Activated naive CD4-positive, alpha-beta T cell treated with anti-CD3 and anti-CD28 coated beads, Interleukin-2, amount 50 U/mL, for 24 hours (primary cell): ENCODE measurements at regions not wholly inside any gene's neighbourhood (a gene's known extent, or its start where the extent isn't known, plus 50 kb on each side); places are given as distances from the start of the nearest gene placed in this dataset.
A peak's percentile ranks its signal among the peaks of the same experiment; 100 is the strongest.

Source experiments
- H3K27ac Mint-ChIP-seq: one replicate; pipeline ENCODE4 v1.8.0; 2021; ENCODE audit warnings: mild to moderate bottlenecking, mixed read lengths
- H3K27me3 Mint-ChIP-seq: one replicate; pipeline ENCODE4 v1.8.0; 2021; ENCODE audit warnings: mixed read lengths
- H3K36me3 Mint-ChIP-seq: one replicate; pipeline ENCODE4 v1.8.0; 2021; ENCODE audit warnings: mixed read lengths
- H3K4me1 Mint-ChIP-seq: one replicate; pipeline ENCODE4 v1.8.0; 2021; ENCODE audit warnings: mixed read lengths
- H3K4me3 Mint-ChIP-seq: one replicate; pipeline ENCODE4 v1.8.0; 2021; ENCODE audit warnings: mild to moderate bottlenecking, mixed read lengths
- H3K9me3 Mint-ChIP-seq: one replicate; pipeline ENCODE4 v1.8.0; 2021; ENCODE audit warnings: mixed read lengths

DNA sequence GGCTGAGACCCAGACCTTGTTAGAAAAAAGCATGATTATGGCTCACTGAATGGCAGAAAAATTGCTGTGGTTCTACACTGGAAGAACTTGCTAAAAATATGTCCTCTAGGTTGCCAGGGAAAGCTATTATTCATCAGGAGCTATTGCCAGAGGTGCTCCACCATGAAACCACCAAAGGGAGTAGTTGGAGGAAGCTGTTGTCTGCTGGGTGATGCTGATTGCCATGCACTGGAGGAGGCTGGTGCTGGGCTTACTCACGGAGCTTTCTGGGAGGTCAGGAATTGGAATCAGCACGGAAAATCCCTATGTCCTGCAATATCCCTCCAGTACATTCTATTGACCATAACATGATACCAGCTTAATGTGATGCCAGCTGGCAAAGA is 199.6 kb upstream of the ZBED5 start:
- H3K4me3 Mint-ChIP-seq = no peak overlapping the region
- H3K9me3 Mint-ChIP-seq = peaks cover 23% of the 10 kb centered on the region
- H3K27me3 Mint-ChIP-seq = no peaks in the 10 kb centered on the region
- no peak overlapping the region for H3K27ac Mint-ChIP-seq
- H3K4me1 Mint-ChIP-seq = no peaks in the 10 kb centered on the region
- H3K36me3 Mint-ChIP-seq = peaks cover 17% of the 10 kb centered on the region

GRCh38 chr11:11056749-11057471 is 199.1 kb upstream of the ZBED5 start:
- Mint-ChIP-seq H3K27ac (no peak overlapping the region), H3K36me3 (peaks cover 16% of the 10 kb centered on the region), H3K9me3 (peaks cover 28% of the 10 kb centered on the region), H3K27me3 (no peaks in the 10 kb centered on the region), H3K4me3 (no peak overlapping the region), H3K4me1 (no peaks in the 10 kb centered on the region)

GRCh38 chr11:11056316-11056715 is 198.5 kb upstream of the ZBED5 start:
- Mint-ChIP-seq H3K4me3 (no peak overlapping the region), H3K27ac (no peak overlapping the region), H3K36me3 (peaks cover 14% of the 10 kb centered on the region), H3K9me3 (peaks cover 29% of the 10 kb centered on the region), H3K4me1 (no peaks in the 10 kb centered on the region), H3K27me3 (no peaks in the 10 kb centered on the region)

DNA sequence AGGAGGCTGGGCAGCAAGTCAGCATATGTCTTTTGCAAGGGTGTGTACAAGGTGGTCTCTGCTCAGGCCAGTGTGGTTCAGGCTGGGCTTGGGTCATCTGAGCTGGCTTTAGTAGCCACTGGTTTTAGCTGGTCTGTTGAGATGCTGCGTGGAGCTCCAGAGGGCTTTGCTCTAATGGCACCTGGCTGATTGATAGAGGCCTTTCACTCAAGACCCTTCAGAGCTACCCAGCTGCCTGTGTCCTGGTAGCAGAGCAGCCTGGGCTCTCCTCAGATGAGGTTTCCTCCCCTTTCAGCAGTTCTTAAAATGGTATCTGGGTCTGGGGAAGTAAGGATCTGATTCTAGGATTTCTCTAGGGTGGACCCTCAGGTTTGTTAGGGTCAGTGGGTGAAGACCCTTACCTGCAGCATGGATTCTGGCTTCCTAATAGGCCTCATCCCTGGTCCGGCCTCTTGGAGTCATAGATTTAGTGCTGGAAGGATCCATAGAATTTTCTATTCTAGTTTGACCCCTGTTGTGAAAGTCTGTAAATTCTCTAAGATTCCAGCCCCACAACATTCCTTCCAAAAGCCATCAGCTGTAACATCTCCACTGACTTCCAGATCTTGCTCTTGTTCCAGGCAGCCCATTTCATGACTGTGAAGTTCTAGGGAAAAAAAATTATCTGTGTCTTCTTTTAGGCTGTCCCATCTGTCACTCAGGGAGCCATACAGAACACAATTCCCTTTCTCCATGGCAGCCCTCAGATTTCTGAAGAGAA is 190.2 kb upstream of the ZBED5 start:
- Mint-ChIP-seq H3K9me3 (peaks cover 6% of the 10 kb centered on the region), H3K27ac (no peak overlapping the region), H3K36me3 (no peaks in the 10 kb centered on the region), H3K27me3 (no peaks in the 10 kb centered on the region), H3K4me1 (no peaks in the 10 kb centered on the region), H3K4me3 (no peak overlapping the region)

GRCh38 chr11:11046781-11047180 is 188.9 kb upstream of the ZBED5 start:
- no peak overlapping the region for H3K4me3 Mint-ChIP-seq
- no peaks in the 10 kb centered on the region for H3K27me3 Mint-ChIP-seq
- no peak overlapping the region for H3K27ac Mint-ChIP-seq
- no peaks in the 10 kb centered on the region for H3K4me1 Mint-ChIP-seq
- H3K36me3 Mint-ChIP-seq = no peaks in the 10 kb centered on the region
- H3K9me3 Mint-ChIP-seq = no peaks in the 10 kb centered on the region

GRCh38 chr11:11045156-11045930 is 187.5 kb upstream of the ZBED5 start:
- no peaks in the 10 kb centered on the region for H3K9me3 Mint-ChIP-seq
- no peaks in the 10 kb centered on the region for H3K27me3 Mint-ChIP-seq
- no peaks in the 10 kb centered on the region for H3K36me3 Mint-ChIP-seq
- H3K4me3 Mint-ChIP-seq = no peak overlapping the region
- no peak overlapping the region for H3K27ac Mint-ChIP-seq
- no peaks in the 10 kb centered on the region for H3K4me1 Mint-ChIP-seq

GRCh38 chr11:11044137-11044855 is 186.4 kb upstream of the ZBED5 start:
- H3K4me3 Mint-ChIP-seq = no peak overlapping the region
- no peaks in the 10 kb centered on the region for H3K9me3 Mint-ChIP-seq
- H3K27ac Mint-ChIP-seq = no peak overlapping the region
- H3K4me1 Mint-ChIP-seq = no peaks in the 10 kb centered on the region
- no peaks in the 10 kb centered on the region for H3K27me3 Mint-ChIP-seq
- H3K36me3 Mint-ChIP-seq = no peaks in the 10 kb centered on the region

DNA sequence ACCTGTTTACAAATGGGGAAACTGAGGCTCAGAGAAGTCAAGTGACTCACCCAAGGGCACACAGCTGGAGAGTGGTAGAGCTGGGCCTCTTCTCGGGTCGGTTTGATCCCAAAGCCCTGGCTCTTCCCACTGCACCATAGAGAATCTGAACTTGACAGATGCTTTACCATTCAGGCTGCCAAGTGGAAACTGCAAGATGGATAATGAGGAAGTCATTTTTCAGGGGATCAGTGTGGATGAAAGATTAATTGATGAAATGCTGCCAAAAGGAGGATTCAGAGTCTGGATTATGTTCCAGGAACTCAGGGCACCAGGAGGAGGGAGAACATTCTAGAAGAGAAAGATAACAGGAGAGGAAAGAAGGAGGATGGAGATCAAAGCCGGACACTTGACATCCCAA is 185.9 kb upstream of the ZBED5 start:
- Mint-ChIP-seq H3K27ac (no peak overlapping the region), H3K4me1 (peaks cover under 1% of the 10 kb centered on the region), H3K27me3 (no peaks in the 10 kb centered on the region), H3K36me3 (no peaks in the 10 kb centered on the region), H3K9me3 (no peaks in the 10 kb centered on the region), H3K4me3 (no peak overlapping the region)

- Mint-ChIP-seq H3K36me3 (no peaks in the 10 kb centered on the region), H3K4me3 (no peak overlapping the region), H3K27me3 (no peaks in the 10 kb centered on the region), H3K27ac (no peak overlapping the region), H3K4me1 (peaks cover 19% of the 10 kb centered on the region), H3K9me3 (no peaks in the 10 kb centered on the region)
These were observed 181.5 kb upstream of the ZBED5 start for GRCh38 chr11:11039208-11039965.

DNA sequence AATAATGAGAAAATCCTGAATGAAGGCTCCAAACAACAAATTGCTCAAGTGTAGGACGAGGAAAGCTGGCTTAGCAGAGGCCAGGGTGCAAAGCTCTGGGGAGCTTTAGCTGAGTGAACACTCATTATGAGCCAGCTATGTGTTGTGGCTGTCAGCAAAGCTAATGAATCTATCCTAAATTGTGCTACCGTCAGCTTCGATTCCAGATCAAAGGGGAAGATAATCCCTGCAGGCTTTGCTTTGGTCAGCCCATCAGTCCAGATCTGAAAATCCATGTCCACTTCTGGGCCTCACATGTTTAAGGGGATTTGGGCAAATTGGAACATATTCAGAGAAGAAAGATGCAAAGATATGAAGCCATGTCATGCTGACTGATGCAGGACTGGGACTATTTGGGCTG is 180.9 kb upstream of the ZBED5 start:
- Mint-ChIP-seq H3K27ac (no peak overlapping the region), H3K4me3 (no peak overlapping the region)

DNA sequence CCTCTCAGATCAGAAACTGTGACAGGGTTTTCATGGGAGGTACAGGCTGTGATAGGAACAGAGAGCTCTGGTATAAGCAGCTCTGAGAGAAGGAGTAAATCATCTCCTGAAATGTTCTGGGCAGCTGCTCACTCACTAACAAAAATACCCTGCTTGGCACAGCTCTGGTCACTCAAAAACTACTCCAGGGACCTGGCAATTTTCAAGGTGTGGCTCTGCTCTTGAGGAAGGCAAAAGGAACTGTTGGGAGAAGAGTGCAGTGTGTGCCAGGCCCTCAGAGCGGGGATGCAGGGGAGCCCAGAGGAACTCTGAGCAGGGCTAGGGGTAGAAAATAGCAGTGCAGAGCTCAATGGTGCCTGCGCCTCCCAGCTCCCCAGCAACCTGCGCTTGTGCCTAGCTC is 180.5 kb upstream of the ZBED5 start:
- Mint-ChIP-seq H3K9me3 (no peaks in the 10 kb centered on the region), H3K27me3 (no peaks in the 10 kb centered on the region), H3K36me3 (no peaks in the 10 kb centered on the region), H3K4me3 (no peak overlapping the region), H3K27ac (no peak overlapping the region), H3K4me1 (peaks cover 19% of the 10 kb centered on the region)

More for the DNA sequence above, 180.9 kb upstream of the ZBED5 start:
- H3K4me1 Mint-ChIP-seq = peaks cover 19% of the 10 kb centered on the region
- H3K9me3 Mint-ChIP-seq = no peaks in the 10 kb centered on the region
- H3K36me3 Mint-ChIP-seq = no peaks in the 10 kb centered on the region
- no peaks in the 10 kb centered on the region for H3K27me3 Mint-ChIP-seq

GRCh38 chr11:11036848-11037732 is 179.2 kb upstream of the ZBED5 start:
- H3K36me3 Mint-ChIP-seq = no peaks in the 10 kb centered on the region
- no peaks in the 10 kb centered on the region for H3K9me3 Mint-ChIP-seq
- H3K4me3 Mint-ChIP-seq = no peak overlapping the region
- no peaks in the 10 kb centered on the region for H3K27me3 Mint-ChIP-seq
- peaks cover 19% of the 10 kb centered on the region for H3K4me1 Mint-ChIP-seq
- H3K27ac Mint-ChIP-seq = peak overlapping the region; percentile 20

DNA sequence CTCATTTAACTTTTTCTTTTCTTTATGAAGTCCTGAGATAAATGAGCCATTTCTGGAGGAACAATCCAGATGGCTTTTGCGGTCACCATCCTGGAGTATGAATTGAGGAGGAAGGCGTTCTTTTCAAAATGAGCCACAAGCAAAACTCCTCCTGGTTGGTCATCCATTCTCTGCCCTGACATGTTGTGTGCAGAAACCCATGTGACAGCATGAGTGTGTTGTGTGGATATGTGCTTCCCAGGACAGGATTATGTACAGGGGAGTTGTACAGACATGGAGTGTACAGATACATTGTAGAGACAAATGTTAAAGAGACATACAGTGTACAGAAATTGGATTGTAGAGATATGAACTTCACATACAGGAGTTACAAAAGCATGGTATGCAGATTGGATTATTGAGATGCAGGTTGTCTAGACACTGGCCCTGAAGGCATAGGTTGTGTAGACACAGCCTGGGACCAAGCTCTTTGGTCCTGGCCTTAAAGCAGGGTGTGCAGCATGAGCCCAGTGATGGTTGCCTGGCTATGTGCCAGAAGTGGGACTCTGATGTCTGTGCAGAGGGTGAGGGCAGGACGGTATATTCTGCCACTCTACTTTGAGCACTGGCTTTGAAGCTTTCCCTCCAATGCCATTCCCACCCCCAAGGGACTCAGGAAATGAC is 178.5 kb upstream of the ZBED5 start:
- no peaks in the 10 kb centered on the region for H3K27me3 Mint-ChIP-seq
- H3K27ac Mint-ChIP-seq = peak overlapping the region; percentile 69
- H3K36me3 Mint-ChIP-seq = no peaks in the 10 kb centered on the region
- H3K9me3 Mint-ChIP-seq = no peaks in the 10 kb centered on the region
- peaks cover 19% of the 10 kb centered on the region for H3K4me1 Mint-ChIP-seq
- no peak overlapping the region for H3K4me3 Mint-ChIP-seq

DNA sequence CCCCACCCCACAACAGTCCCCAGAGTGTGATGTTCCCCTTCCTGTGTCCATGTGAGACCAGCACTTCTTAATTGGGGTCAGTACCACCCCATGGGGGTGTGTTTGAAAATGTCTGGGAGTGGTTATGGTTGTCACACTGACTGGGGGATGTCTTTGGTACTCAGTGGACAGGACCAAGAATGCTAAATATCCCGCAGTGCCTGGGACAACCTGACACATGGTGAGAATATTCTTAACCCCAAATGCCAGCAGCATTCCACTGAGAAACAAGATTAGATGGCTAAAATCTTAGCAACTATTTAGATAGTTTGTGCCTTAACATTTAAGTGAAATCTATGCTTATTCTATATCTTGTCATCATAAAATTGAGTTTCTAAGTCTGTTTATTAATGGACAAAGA is 177.5 kb upstream of the ZBED5 start:
- Mint-ChIP-seq H3K4me1 (peaks cover 19% of the 10 kb centered on the region), H3K4me3 (no peak overlapping the region), H3K36me3 (no peaks in the 10 kb centered on the region), H3K27me3 (no peaks in the 10 kb centered on the region), H3K9me3 (no peaks in the 10 kb centered on the region), H3K27ac (no peak overlapping the region)
